GM19023 (cell line): ENCODE measurements at regions not wholly inside any gene's neighbourhood (a gene's known extent, or its start where the extent isn't known, plus 50 kb on each side); places are given as distances from the start of the nearest gene placed in this dataset.

Experiments used
- ATAC-seq: cut with Tn5 transposase; IDR thresholded peaks from one replicate; pipeline ENCODE4 v1.9.1; 2021; ENCODE audit warnings: mild to moderate bottlenecking, moderate library complexity; ENCODE audit not compliant: unreplicated experiment

DNA sequence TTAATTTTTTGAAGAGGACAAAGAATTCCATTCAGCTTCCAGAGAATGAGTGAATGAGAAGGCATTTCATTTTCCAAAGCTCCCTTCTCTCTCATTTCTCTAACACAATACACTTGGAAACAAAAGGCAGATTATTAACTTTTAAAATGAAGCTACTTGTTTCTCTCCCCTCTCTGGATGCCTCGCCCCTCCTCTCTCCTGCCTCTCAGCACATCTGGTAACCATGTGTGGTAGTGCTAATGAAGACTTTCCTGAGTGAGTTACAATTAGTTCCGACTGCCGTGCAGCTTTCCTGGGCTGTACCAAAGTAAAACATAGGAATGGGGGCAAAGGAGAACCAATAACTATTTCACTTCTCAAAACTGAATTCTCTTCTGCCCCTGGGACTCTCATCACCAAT is 84.7 kb upstream of the SOX5 start:
- ATAC-seq: no peak

DNA sequence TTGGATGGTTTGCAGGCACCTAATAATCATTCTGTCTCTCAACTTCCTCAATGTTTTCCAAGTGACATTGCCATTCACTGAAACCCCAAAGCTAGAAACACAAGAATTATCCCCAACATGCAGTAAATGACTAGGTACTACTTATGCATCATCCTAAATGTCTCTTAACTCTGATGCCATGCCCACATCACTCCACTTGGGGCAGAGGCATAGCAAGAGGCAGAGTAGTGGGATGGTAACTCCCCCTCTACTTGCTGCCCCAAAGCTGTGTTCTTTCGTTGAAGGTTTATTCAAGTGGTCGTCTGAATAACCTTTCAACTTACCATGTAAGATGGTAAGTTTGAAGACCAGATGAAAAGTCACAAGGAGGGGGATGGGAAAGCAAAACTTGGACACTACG is 77.9 kb upstream of the SOX5 start:
- no peak for ATAC-seq

DNA sequence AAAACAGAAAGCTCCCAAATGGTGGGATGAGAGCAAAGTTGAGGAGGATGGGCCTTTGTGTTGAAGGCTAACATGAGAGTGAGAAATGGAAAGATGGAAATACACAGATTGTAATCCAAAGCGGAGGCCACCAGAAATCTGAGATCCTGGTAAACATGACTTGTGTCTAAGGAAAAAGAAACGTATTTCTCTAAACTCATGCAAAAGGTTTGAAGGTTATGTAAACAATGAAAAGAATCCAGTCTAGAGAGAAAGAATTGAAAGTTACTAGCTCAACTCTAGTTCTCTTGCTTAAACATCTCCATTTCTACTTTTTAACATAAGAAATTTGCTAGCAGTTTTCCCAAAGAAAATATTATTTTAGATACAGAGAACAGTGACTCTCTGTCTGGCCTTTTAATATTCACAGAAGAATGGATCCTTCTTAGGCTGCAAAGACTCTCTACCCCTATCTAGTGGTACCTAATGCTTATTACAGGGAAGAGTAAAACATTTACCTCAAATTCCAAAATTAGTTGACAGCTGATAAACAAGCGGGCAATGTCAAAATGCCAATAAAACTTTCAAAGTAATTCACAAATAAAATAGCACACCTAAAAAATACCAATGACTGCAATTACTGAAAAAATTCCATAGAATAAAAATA is 75.8 kb upstream of the SOX5 start:
- no peak for ATAC-seq

DNA sequence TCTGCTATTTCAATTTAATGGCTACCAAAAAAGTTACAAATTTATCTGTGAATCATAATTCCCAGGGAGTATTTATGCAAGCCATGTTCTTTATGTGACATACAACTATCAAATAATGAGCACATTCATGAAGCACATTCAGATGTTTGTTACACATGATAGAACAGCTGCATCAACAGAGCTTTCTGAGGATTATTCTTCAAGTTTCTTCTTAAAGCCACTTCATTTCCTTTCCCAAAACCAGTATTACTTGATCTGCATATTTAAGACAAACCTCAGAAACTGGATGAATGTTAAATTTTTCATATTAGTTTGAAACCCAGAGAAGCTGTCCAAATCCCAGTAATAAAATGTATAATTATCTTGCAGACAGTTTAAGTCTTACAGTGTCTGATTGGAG is 73.6 kb upstream of the SOX5 start:
- ATAC-seq: no peak

GRCh38 chr12:24021164-24021502 is 71.7 kb upstream of the SOX5 start:
- no peak for ATAC-seq

DNA sequence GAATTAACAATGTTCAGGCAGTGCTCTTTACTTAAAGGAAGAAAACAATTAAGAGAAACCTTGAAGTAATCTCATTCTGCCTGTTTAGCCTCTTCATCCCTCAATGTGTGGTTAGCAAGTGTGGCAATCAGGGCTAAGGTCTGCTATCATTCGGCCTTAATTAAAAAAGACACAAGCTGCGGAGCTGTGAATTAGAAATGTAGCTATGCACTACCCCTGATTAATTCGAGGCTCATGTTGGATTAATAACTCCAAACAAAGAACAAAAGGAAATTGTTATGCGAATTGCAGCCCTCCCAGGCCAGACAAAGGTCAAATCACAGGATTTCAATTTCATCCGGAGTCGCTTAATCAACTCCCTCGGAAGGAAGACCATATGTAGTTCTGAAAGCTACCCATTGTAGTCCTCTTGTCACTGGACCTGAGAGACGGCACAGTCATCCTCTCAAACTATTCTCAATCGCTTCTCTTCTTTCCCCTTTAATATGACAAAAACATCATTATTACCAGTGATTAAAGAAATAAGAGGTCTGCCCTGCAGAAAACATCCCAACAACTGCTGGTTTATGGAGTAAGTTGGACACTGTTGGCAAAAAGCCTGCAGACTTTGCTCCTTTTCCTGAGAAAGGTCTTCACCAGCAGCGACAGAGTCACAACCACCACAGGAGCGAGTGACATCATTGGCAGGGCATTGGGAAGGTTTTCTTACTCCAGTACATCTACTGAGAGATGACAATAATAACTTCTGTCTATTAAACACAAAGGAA is 71.1 kb upstream of the SOX5 start:
- no peak for ATAC-seq

GRCh38 chr12:24015833-24016160 is 66.3 kb upstream of the SOX5 start:
- no peak for ATAC-seq

DNA sequence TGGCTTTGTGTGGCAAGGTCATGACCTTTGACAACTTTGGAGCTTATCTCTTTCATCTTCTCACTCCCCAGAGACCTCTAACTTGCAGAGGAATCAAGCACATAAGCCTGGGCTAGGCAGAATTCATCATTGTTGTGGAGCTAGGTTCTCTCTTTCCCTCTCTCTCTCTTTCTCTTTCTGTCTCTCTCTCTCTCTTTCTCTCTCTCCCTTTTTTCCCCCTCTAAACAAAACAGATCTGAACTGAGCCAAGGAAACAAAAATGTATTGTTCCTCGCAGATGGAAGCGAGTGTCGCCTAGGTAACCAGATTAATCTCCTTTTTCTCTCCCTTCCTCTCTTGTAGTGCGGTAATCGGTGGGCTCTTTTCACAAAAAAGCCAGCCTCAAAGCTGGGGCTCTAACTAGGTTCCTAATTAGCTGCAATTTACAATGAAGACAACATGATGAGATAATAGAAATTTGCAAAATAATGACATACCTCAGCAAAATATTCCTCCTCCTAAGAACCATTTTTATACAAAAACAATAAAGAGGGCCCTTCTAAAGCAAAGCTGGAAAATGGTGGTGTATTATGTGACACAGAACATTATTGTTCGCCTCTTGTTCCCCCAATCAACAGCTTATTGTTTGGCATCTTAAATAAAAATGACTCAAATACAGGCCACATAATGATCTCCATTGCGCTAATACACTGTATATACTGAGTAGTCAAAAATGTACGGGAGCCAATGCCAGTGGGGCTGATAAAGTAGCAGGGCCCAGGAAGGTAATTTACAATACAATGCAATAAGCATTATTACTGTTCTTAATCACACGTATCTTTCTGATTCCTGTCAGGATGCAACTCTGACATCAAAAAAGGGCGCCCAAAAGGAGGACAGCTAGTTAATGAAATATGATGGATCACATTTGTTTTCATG is 65.7 kb upstream of the SOX5 start:
- ATAC-seq: no peak

- ATAC-seq: no peak
Measured at GRCh38 chr12:24014240-24014639, 64.8 kb upstream of the SOX5 start.

- no peak for ATAC-seq
Measured at GRCh38 chr12:24012528-24012927, 63.1 kb upstream of the SOX5 start.

- ATAC-seq: no peak
Measured at GRCh38 chr12:24011927-24012507, 62.5 kb upstream of the SOX5 start.

GRCh38 chr12:24008166-24008565 is 58.7 kb upstream of the SOX5 start:
- ATAC-seq: no peak
